ENCODE measurements at regions not wholly inside any gene's neighbourhood (a gene's known extent, or its start where the extent isn't known, plus 50 kb on each side); places are given as distances from the start of the nearest gene placed in this dataset.
A peak's percentile ranks its signal among the peaks of the same experiment; 100 is the strongest.
"Not testable (repeated sequence)": the region's sequence is repeated elsewhere in the genome, so short reads cannot be mapped to it uniquely, and the experiment has no call there.

DNA sequence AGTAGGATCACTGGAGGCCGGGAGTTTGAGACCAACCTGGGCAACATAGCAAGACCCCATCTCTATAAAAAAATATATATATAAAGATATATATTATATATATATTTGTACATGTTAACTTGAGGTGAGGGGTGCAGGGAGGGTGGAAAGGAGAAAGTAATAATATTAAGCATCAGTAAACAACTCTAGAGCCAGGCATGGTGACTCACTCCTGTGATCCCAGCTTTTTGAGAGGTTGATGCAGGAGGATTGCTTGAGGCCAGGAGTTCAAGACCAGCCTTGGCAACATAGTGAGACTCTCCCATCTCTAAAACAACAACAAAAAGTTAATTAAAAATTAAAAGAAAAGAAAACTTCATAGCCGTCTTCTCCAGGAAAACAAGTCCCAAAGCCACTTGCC lies 61.7 kb upstream of the SMURF2 start:
- DNase-seq, result no peak

DNA sequence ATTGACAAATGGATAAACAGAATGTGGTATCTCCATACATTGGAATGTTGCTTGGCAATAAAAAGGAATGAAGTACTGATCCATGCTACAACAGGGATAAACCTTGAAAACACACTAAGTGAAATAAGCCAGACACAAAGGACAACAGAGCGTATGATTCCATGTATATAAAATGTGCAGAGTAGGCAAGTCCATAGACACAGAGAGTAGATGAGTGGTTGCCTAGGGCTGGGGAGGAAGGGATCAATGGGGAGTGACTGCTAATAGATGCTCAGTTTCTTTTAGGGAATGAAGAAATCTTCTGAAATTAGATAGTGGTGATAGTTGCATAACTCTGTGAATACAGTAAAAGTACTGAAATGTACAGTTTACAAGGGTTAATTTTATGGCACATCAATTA lies 59.4 kb upstream of the SMURF2 start:
- not testable (repeated sequence) for DNase-seq

DNA sequence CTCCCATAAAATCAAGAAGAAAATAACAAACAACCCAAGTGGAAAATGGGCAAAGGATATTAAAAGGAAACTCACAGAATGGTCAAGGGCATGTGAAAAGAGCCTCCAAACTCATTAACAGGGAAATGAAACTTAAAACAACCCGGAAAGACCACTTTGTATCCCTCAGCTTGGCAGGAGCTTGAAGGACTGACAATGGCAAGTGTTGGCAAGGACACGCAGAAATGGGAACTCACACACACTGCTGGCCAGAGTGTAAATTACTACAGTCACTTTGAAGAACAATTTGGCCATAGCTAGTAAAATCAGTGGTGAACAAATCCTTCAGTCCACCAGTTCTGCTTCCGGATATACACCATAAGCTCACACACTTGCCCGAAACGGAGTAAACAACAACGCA lies 58.1 kb upstream of the SMURF2 start:
- DNase-seq, result not testable (repeated sequence)

DNA sequence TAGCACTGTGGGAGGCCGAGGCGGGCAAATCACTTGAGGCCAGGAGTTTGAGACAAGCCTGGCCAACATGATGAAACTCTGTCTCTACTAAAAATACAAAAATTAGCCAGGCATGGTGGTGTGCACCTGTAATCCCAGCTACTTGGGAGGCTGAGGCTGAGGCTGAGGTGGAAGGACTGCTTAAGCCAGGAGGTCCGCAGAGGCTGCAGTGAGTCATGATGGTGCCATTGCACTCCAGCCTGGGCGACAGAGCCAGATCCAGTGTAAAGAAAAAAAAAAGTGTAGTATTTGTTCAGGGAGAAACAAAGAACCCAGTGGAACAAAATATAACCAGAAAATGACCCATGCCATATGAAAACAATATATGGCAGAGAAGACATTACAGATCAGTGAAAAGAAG lies 57.4 kb upstream of the SMURF2 start:
- DNase-seq, result not testable (repeated sequence)

DNA sequence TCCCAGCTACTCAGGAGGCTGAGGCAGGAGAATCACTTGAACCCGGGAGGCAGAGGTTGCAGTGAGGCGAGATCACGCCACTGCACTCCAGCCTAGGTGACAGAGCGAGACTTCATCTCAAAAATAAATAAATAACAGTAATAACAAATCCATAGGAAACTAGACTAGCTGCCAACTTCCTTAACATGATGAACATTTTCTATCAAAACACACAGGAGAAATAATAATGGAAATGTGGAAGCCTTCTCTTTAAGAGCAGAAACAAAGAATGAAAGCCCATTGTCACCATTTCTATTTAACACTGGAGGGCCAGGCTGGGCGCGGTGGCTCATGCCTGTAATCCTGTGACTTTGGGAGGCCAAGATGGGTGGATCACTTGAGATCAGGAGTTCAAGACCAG lies 56.7 kb upstream of the SMURF2 start:
- not testable (repeated sequence) for DNase-seq

DNA sequence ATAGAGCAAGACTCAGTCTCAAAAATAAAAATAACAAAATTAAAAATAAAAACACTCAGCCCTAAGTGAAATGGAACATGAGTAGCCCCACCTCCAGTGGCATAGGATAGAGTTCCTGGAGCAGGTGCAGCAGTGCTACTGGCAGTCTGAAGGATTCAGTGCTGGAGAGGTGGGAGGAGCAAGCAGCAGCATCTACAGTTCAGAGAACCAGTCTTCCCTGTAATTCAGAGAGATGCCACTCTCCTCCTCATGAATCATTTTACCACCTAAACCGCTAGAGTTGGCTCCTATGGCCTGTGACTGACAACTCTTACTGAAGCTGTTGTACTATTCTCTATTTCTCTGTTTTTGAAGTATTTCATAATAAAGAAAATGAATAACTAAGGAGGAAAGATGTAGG lies 56.0 kb upstream of the SMURF2 start:
- no peak for DNase-seq

DNA sequence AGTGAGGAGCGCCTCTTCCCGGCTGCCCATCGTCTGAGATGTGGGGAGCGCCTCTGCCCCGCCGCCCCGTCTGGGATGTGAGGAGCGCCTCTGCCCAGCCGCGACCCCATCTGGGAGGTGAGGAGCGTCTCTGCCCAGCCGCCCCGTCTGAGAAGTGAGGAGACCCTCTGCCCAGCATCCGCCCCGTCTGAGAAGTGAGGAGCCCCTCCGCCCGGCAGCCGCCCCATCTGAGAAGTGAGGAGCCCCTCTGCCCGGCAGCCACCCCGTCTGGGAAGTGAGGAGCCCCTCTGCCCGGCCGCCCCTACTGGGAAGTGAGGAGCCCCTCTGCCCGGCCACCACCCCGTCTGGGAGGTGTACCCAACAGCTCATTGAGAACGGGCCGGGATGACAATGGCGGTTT lies 54.4 kb upstream of the SMURF2 start:
- DNase-seq, result not testable (repeated sequence)

DNA sequence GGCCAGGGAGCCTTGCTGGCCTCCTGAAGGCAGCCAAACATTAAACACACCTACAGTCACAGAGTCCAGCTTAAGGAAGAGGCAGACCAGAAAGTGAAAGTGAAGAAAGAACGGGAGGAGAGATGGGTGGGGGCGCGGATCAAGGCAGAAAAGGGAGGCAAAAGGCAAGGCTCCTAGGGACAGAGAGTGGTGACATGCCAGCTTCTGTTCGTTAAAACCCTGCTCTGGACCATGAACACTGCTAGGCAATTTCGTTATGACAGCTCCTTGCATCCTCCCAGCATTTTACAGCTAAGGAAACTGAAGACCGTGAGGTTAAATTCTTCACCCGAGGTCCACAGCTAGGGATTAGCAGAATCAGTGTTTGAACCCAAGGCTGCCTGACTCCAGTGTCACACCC lies 51.7 kb upstream of the SMURF2 start:
- peak; percentile 10 for DNase-seq

DNA sequence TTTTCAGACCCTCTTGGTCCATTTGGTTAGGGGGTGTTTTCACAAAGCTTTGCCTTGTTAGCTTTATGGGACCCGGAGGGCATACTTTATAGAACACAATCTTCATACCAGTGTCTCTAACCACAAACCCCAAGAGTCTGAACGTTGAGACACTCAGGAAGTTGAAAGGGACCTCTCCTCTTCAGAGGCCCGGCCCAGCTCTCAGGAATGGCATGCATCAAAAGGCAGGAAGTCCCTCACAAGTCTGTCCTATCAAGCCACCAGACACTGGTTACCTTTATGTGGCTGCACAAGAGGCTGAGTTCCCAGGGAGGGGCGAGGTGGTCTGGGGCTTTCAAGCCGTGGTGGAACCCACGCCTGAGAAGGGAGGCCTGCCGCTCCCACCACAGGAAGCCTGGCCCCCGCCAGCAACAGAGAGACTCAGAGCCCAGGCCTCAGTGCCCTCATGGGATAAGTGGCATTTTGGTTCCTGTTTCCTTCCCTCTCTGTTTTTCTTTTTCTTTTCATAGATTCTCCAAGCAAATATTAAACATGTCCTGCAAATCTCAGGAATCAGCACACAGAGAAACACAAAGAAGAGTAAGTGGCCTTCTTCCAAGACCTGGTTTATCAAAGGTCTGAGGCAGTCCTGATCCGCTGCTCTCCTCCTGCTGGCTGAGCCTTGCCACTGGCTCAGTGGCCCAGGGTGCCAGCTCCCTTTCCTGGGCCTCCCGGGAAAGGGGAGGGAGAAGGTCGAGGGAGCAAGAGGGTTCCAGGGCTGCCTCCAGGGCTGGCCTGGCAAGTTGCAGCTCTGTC lies 50.6 kb upstream of the SMURF2 start:
- DNase-seq, result peak; percentile 14
